Aorta (tissue), 5 donors: ENCODE measurements at regions not wholly inside any gene's neighbourhood (a gene's known extent, or its start where the extent isn't known, plus 50 kb on each side); places are given as distances from the start of the nearest gene placed in this dataset.

Experiments
- ATAC-seq: fragments of 200-7000 bp; cut with Tn5 transposase; one replicate; pipeline ENCODE4 v1.9.1; 2022; ENCODE audit warnings: moderate library complexity; ENCODE audit not compliant: low FRiP score
- DNase-seq, 2 donors: peaks; one replicate each; pipeline ENCODE4 v3.0.0-alpha.2; 2020
- H3K27ac ChIP-seq, 2 donors: one replicate each; pipeline ENCODE4 v1.5.1; 2013; ENCODE audit warnings: low read length in 2 of 2, mild to moderate bottlenecking in 2 of 2, moderate library complexity in 2 of 2, control low read depth in 1 of 2, inconsistent platforms in 1 of 2, low read depth in 1 of 2
- H3K27me3 ChIP-seq, 2 donors: one replicate each; pipeline ENCODE4 v1.6.1; 2013; ENCODE audit warnings: control low read depth in 1 of 2, low read length in 1 of 2, mild to moderate bottlenecking in 1 of 2, moderate library complexity in 1 of 2; ENCODE audit not compliant: insufficient read depth in 2 of 2, control insufficient read depth in 1 of 2
- H3K36me3 ChIP-seq, 2 donors: one replicate each; pipeline ENCODE4 v1.6.1; 2013; ENCODE audit warnings: control low read depth in 1 of 2, low read length in 1 of 2, mild to moderate bottlenecking in 1 of 2; ENCODE audit not compliant: insufficient read depth in 2 of 2, control insufficient read depth in 1 of 2
- H3K4me1 ChIP-seq, 2 donors: one replicate each; pipeline ENCODE4 v1.6.1; 2013; ENCODE audit warnings: low read length in 2 of 2, control low read depth in 1 of 2, mild to moderate bottlenecking in 1 of 2, moderate library complexity in 1 of 2; ENCODE audit not compliant: insufficient read depth in 2 of 2, control insufficient read depth in 1 of 2
- H3K4me3 ChIP-seq, 2 donors: one replicate each; pipeline ENCODE4 v1.5.1; 2013; ENCODE audit warnings: low read length in 2 of 2, control low read depth in 1 of 2, mild to moderate bottlenecking in 1 of 2
- H3K9me3 ChIP-seq: one replicate; pipeline ENCODE4 v1.6.1; 2013; ENCODE audit warnings: mild to moderate bottlenecking, low read length; ENCODE audit not compliant: control insufficient read depth
- WGBS, 2 donors: extraction: QIAGEN DNeasy Blood & Tissue Kit; methylation state at CpG; one replicate each; pipeline ENCODE4 v1.1.7; 2013; 5-methylcytosine and 5-hydroxymethylcytosine counted together
- intact Hi-C, 2 donors: fragments of 100-400 bp; cut with DNase I; formaldehyde crosslinking; loops; one replicate each; pipeline versions ENCODE4 v1.14.2 to v1.15.0; 2022
- donor health status: healthy with polysubstance abuse.
- donor health status: Bipolar disorder and iron deficiency.
- donor health status: DM: no; HTN: no; CAD: no.
- donor health status: DM: no; HTN: no; CAD: no.
- donor health status: DM: yes; HTN: yes; CAD: no.

- intact Hi-C loops = no loop called here
Measured at GRCh38 chr6:44529146-44529905, 141.8 kb downstream of the CDC5L start.

GRCh38 chr6:44530209-44530909, 142.9 kb downstream of the CDC5L start:
- Histone ChIP-seq H3K4me3 (no peak overlapping the region), H3K27ac (no peak overlapping the region), H3K4me1 (no peaks in the 10 kb centered on the region), H3K27me3 (no peaks in the 10 kb centered on the region), H3K9me3 (no peaks in the 10 kb centered on the region), H3K36me3 (no peaks in the 10 kb centered on the region)
- intact Hi-C loops = no loop called here
- 84 to 92% methylated on average over 8 of the region's 8 CpGs for WGBS, 2 donors
- ATAC-seq (no peak), DNase-seq (no peak)

More at GRCh38 chr6:44529146-44529905, 141.8 kb downstream of the CDC5L start:
- no peak overlapping the region for H3K27ac ChIP-seq
- no peaks in the 10 kb centered on the region for H3K36me3 ChIP-seq
- ATAC-seq = no peak
- WGBS, 2 donors = 39 to 41% methylated on average over 11 of the region's 11 CpGs
- no peak overlapping the region for H3K4me3 ChIP-seq
- peaks cover 3% of the 10 kb centered on the region for H3K9me3 ChIP-seq
- no peaks in the 10 kb centered on the region for H3K27me3 ChIP-seq
- H3K4me1 ChIP-seq = no peaks in the 10 kb centered on the region
- no peak for DNase-seq

GRCh38 chr6:44530910-44531234, 143.4 kb downstream of the CDC5L start:
- Histone ChIP-seq H3K4me3 (no peak overlapping the region), H3K36me3 (no peaks in the 10 kb centered on the region), H3K27ac (no peak overlapping the region), H3K4me1 (no peaks in the 10 kb centered on the region), H3K27me3 (no peaks in the 10 kb centered on the region), H3K9me3 (no peaks in the 10 kb centered on the region)
- intact Hi-C loops = no loop called here
- WGBS, 2 donors = 98 to 100% methylated on average over 3 of the region's 3 CpGs
- no peak for ATAC-seq
- no peak for DNase-seq

- DNase-seq (no peak), ATAC-seq (peak; percentile 23)
- Histone ChIP-seq H3K9me3 (no peaks in the 10 kb centered on the region), H3K27ac (no peak overlapping the region), H3K27me3 (no peaks in the 10 kb centered on the region), H3K36me3 (no peaks in the 10 kb centered on the region), H3K4me3 (no peak overlapping the region), H3K4me1 (no peaks in the 10 kb centered on the region)
- intact Hi-C loops = no loop called here
- WGBS, 2 donors = 79 to 85% methylated on average over 9 of the region's 9 CpGs
Measured at GRCh38 chr6:44531442-44532015, 144.0 kb downstream of the CDC5L start.

GRCh38 chr6:44533421-44533820, 145.9 kb downstream of the CDC5L start:
- Histone ChIP-seq H3K36me3 (no peaks in the 10 kb centered on the region), H3K4me1 (no peaks in the 10 kb centered on the region), H3K27me3 (no peaks in the 10 kb centered on the region), H3K4me3 (no peak overlapping the region), H3K9me3 (no peaks in the 10 kb centered on the region), H3K27ac (no peak overlapping the region)
- WGBS, 2 donors = 99 to 100% methylated on average over 2 of the region's 2 CpGs
- intact Hi-C loops = no loop called here
- DNase-seq = peak in 1 of 2 donors; percentile 5
- ATAC-seq = no peak

- intact Hi-C loops = no loop called here
- 95 to 97% methylated on average over 5 of the region's 5 CpGs for WGBS, 2 donors
- no peak for ATAC-seq
- no peaks in the 10 kb centered on the region for H3K27me3 ChIP-seq
- H3K36me3 ChIP-seq = no peaks in the 10 kb centered on the region
- no peaks in the 10 kb centered on the region for H3K9me3 ChIP-seq
- no peak overlapping the region for H3K27ac ChIP-seq
- H3K4me3 ChIP-seq = no peak overlapping the region
- no peaks in the 10 kb centered on the region for H3K4me1 ChIP-seq
- DNase-seq = peak in 1 of 2 donors; percentile 23
Measured at GRCh38 chr6:44534291-44534690, 146.8 kb downstream of the CDC5L start.

GRCh38 chr6:44535446-44535845, 147.9 kb downstream of the CDC5L start:
- H3K27ac ChIP-seq = no peak overlapping the region
- no peaks in the 10 kb centered on the region for H3K4me1 ChIP-seq
- WGBS, 2 donors = 84 to 85% methylated on average over 6 of the region's 6 CpGs
- no peak for ATAC-seq
- no peak overlapping the region for H3K4me3 ChIP-seq
- no peaks in the 10 kb centered on the region for H3K36me3 ChIP-seq
- H3K27me3 ChIP-seq = no peaks in the 10 kb centered on the region
- peak in 1 of 2 donors; percentile 21 for DNase-seq
- H3K9me3 ChIP-seq = no peaks in the 10 kb centered on the region
- intact Hi-C loops = no loop called here

- Histone ChIP-seq H3K27ac (no peak overlapping the region), H3K27me3 (no peaks in the 10 kb centered on the region), H3K4me3 (no peak overlapping the region), H3K9me3 (no peaks in the 10 kb centered on the region), H3K36me3 (no peaks in the 10 kb centered on the region), H3K4me1 (no peaks in the 10 kb centered on the region)
- 95 to 96% methylated on average over 4 of the region's 4 CpGs for WGBS, 2 donors
- no peak for DNase-seq
- no peak for ATAC-seq
- intact Hi-C loops = no loop called here
Measured at GRCh38 chr6:44535967-44536366, 148.5 kb downstream of the CDC5L start.
